Cardiac fibroblast (primary cell): ENCODE measurements at regions not wholly inside any gene's neighbourhood (a gene's known extent, or its start where the extent isn't known, plus 50 kb on each side); places are given as distances from the start of the nearest gene placed in this dataset.

Source experiments
- DNase-seq, 2 donors: peaks; one replicate each; pipeline versions ENCODE4 v3.0.0 to v3.0.0-alpha.2; 2010; ENCODE audit warnings: low read depth in 2 of 2
- H3K4me3 ChIP-seq, 2 donors: replicated peaks in 1 of 2; 1 replicate in 1 of 2; 2 replicates in 1 of 2; pipeline ENCODE4 v1.5.1; 2011; ENCODE audit warnings: low read depth in 2 of 2, low read length in 2 of 2, mild to moderate bottlenecking in 2 of 2, moderate library complexity in 1 of 2
- TF ChIP-seq, protein P1 (sequence below): IDR thresholded peaks from one replicate; pipeline ENCODE4 v1.5.1; 2011; ENCODE audit warnings: low read depth, mild to moderate bottlenecking, low read length, inconsistent platforms

DNA sequence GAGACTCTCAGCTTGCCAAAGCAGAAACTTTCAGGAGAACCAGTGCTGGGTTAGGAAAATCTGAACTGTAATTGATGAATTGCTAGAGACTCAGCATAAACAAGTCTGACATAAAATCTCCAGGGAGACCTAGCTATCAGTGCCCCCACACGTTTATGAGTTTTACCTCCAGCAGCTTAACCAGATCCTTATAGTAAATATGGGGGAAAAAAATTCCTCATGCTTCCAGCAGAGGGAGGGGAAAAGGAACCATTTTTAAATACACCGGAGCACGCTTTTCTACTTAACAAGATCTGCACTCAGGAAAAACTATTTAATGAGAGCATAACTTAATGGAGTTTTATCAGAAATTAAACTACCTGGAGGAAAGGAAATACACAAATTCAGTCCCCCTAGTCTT lies 1040.7 kb upstream of the INTU start:
- TF ChIP-seq, protein P1, sequence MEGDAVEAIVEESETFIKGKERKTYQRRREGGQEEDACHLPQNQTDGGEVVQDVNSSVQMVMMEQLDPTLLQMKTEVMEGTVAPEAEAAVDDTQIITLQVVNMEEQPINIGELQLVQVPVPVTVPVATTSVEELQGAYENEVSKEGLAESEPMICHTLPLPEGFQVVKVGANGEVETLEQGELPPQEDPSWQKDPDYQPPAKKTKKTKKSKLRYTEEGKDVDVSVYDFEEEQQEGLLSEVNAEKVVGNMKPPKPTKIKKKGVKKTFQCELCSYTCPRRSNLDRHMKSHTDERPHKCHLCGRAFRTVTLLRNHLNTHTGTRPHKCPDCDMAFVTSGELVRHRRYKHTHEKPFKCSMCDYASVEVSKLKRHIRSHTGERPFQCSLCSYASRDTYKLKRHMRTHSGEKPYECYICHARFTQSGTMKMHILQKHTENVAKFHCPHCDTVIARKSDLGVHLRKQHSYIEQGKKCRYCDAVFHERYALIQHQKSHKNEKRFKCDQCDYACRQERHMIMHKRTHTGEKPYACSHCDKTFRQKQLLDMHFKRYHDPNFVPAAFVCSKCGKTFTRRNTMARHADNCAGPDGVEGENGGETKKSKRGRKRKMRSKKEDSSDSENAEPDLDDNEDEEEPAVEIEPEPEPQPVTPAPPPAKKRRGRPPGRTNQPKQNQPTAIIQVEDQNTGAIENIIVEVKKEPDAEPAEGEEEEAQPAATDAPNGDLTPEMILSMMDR, result peak; percentile 27

DNA sequence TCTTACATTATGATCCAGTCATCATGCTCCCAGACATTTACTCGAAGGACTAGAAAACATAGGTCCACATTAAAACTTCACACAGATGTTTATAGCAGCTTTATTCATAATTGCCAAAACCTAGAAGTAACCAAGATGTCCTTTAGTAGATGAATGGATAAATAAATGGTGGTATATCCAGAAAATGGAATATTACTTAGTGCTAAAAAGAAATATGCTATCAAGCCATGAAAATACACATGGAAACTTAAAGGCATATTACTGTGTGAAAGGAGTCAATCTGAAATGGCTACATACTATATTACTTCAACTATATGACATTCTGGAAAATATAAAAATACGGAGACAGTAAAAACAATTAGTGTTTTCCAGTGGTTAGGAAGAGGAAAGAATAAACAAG lies 1039.1 kb upstream of the INTU start:
- TF ChIP-seq, protein P1, result no peak
- no peak for DNase-seq
- H3K4me3 ChIP-seq, result no peak overlapping the region

More for the DNA sequence above, 1040.7 kb upstream of the INTU start:
- no peak overlapping the region for H3K4me3 ChIP-seq
- peak in 1 of 2 donors; percentile 19 for DNase-seq

DNA sequence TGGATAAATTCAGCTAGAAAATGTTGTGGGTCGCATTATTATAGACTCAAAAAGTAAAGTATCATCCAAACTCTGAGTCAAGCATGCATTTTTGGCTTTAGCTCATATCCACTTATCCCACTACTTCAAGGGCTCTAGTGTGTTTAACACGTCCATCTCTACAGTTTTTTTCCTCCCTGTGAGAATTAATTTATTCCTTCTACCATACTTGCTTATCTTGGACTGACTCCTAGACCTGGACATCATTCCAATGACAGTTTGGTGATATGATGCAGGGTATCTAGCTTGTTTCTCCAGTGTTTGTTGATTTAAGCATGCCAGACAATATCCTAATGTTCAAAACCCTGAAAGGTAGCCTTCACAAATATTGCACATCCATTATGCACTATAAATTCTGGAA lies 1037.1 kb upstream of the INTU start:
- DNase-seq, result no peak
- TF ChIP-seq, protein P1, result no peak
- H3K4me3 ChIP-seq, result no peak overlapping the region

DNA sequence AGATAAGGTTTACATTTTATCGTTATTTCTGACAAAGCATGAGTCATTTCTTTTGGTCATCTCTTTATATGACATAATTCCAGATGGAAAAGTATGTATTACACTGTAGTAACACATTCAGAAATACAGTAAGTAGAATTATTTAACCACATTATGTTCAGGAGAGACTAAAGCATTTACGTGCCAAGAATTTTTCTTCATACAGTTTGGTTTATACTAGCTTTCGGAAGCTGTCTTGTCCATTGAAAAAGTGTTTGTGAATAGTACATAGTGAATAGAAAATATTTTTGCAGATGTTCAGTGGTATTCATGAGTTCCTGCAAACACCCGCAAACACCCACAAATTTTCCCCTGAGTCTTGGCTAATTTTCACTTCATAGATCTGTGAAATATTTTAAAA lies 1033.0 kb upstream of the INTU start:
- DNase-seq, result no peak
- TF ChIP-seq, protein P1, result no peak
- no peak overlapping the region for H3K4me3 ChIP-seq

DNA sequence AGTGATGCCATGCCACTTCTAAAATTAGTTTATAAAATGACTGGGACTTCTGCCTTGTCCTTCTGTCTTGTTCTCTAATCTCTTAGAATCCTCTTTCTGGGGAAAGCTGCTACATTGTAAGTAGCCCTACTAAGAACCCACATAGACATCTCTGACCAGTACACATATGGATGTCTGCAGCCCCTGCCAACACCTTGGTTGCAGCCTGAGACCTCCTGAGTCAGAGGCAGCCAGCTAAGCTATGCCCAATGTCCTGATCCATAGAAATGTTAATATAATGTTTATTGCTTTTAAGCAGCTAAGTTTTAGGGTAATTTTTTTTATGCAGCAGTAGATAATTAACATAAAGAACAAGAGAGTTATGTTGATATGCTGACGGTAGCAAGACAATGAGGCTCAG lies 1029.5 kb upstream of the INTU start:
- DNase-seq, result no peak
- TF ChIP-seq, protein P1, result no peak

DNA sequence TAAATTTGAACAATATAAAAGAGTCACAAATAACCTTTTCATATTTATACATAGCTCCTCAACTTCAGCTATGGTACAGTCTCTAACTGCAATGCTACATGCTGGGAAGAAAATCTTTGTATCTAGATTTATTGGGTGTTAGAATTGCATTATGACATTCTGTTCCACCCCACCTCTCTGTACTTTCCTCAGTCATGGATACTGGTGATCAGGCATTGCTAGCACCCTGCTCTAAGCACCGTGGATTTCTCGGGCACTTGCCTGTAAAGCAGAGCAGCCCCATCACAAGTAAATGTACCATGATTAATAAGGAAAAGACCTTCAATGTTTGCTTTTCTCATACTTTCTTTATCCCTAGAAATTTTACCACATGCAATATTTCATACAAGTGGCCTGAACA lies 1028.9 kb upstream of the INTU start:
- DNase-seq, result no peak
- H3K4me3 ChIP-seq, result no peak overlapping the region
- TF ChIP-seq, protein P1, result no peak

More for the DNA sequence above, 1029.5 kb upstream of the INTU start:
- no peak overlapping the region for H3K4me3 ChIP-seq

DNA sequence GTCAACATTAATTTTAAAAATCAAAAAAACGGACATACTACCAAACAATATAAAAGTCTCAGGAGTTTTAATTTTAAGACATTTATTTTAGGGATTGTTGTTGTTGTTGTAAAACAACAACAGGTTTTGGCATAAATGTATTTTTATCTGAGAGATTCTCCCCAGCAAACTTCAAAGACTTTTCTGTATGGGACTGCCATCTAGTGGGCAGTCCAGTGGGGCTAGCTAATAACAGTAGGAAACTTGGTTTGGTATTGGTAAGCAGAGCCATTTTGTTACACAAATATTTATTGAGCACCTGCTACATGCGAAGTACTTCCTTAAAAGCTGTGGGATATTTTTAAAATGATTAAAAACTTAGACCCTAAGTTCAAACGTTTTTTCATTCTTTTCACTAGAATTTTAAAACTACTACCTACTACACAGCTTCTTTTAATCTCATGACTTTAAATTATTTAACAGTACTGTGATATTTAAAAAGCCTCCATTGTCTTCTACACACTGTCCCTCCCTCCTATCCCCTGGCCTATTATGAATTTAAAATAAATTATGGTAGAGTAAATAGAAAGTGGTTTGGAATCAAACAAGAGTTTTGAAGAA lies 1028.4 kb upstream of the INTU start:
- TF ChIP-seq, protein P1, result peak; percentile 82

More for the DNA sequence above, 1028.4 kb upstream of the INTU start:
- no peak overlapping the region for H3K4me3 ChIP-seq
- DNase-seq, result peak; percentile 62
